ENCODE measurements at regions not wholly inside any gene's neighbourhood (a gene's known extent, or its start where the extent isn't known, plus 50 kb on each side); places are given as distances from the start of the nearest gene placed in this dataset.

- Mint-ChIP-seq H3K36me3 (ENCODE audit: insufficient read depth, unreplicated experiment) (no peaks in the 10 kb centered on the region), H3K4me3 (ENCODE audit: unreplicated experiment) (no peak overlapping the region)
Measured at GRCh38 chr20:60624066-60624465, 628.0 kb upstream of the CDH4 start.

GRCh38 chr20:60627751-60628565 is 624.1 kb upstream of the CDH4 start:
- TF ChIP-seq CTCF (IDR thresholded peaks at IDR 0.05; ENCODE audit: unreplicated experiment): no peak
- H3K36me3 Mint-ChIP-seq (ENCODE audit: insufficient read depth, unreplicated experiment): no peaks in the 10 kb centered on the region
- no peak overlapping the region for H3K27ac Mint-ChIP-seq (ENCODE audit: low read depth, unreplicated experiment)
- BruUV-seq (replicated peaks): no TSS peak
- no peaks in the 10 kb centered on the region for H3K4me1 Mint-ChIP-seq (ENCODE audit: insufficient read depth, unreplicated experiment)
- intact Hi-C loops (cut with micrococcal nuclease): no loop called here
- DNase-seq (ENCODE audit: unreplicated experiment): no peak
- no peak overlapping the region for H3K4me3 Mint-ChIP-seq (ENCODE audit: unreplicated experiment)
- no peaks in the 10 kb centered on the region for H3K9me3 Mint-ChIP-seq (ENCODE audit: unreplicated experiment)
- peaks cover 61% of the 10 kb centered on the region for H3K27me3 Mint-ChIP-seq (ENCODE audit: insufficient read depth, unreplicated experiment)
- ChIA-PET POLR2A (no interaction called here), CTCF (interaction anchor here (0.6 kb wide), 1 partner anchor 16 kb away, joined by 4 read pairs; no protein-coding TSS in a partner anchor)

More at GRCh38 chr20:60624066-60624465, 628.0 kb upstream of the CDH4 start:
- Mint-ChIP-seq H3K27ac (ENCODE audit: low read depth, unreplicated experiment) (no peak overlapping the region), H3K27me3 (ENCODE audit: insufficient read depth, unreplicated experiment) (peaks cover 55% of the 10 kb centered on the region), H3K9me3 (ENCODE audit: unreplicated experiment) (no peaks in the 10 kb centered on the region), H3K4me1 (ENCODE audit: insufficient read depth, unreplicated experiment) (no peaks in the 10 kb centered on the region)
- ChIA-PET CTCF (interaction anchor here (0.6 to 0.7 kb wide), 2 partner anchors 23 to 402 kb away, joined by 3 to 4 read pairs; no protein-coding TSS in a partner anchor), POLR2A (no interaction called here)
- intact Hi-C loops (cut with micrococcal nuclease): no loop called here
- BruUV-seq (replicated peaks): no TSS peak
- no peak for TF ChIP-seq CTCF (IDR thresholded peaks at IDR 0.05; ENCODE audit: unreplicated experiment)
- DNase-seq (ENCODE audit: unreplicated experiment): no peak

GRCh38 chr20:60628749-60629148 is 623.3 kb upstream of the CDH4 start:
- H3K4me3 Mint-ChIP-seq (ENCODE audit: unreplicated experiment): no peak overlapping the region
- ChIA-PET POLR2A (no interaction called here), CTCF (interaction anchor here (0.6 kb wide), 1 partner anchor 17 kb away, joined by 4 read pairs; no protein-coding TSS in a partner anchor)

More at GRCh38 chr20:60628749-60629148, 623.3 kb upstream of the CDH4 start:
- Mint-ChIP-seq H3K9me3 (ENCODE audit: unreplicated experiment) (no peaks in the 10 kb centered on the region), H3K27me3 (ENCODE audit: insufficient read depth, unreplicated experiment) (peaks cover 54% of the 10 kb centered on the region), H3K27ac (ENCODE audit: low read depth, unreplicated experiment) (no peak overlapping the region), H3K36me3 (ENCODE audit: insufficient read depth, unreplicated experiment) (no peaks in the 10 kb centered on the region), H3K4me1 (ENCODE audit: insufficient read depth, unreplicated experiment) (no peaks in the 10 kb centered on the region)
- intact Hi-C loops (cut with micrococcal nuclease): no loop called here
- DNase-seq (ENCODE audit: unreplicated experiment): no peak
- BruUV-seq (replicated peaks): no TSS peak
- no peak for TF ChIP-seq CTCF (IDR thresholded peaks at IDR 0.05; ENCODE audit: unreplicated experiment)
